ENCODE measurements at regions not wholly inside any gene's neighbourhood (a gene's known extent, or its start where the extent isn't known, plus 50 kb on each side); places are given as distances from the start of the nearest gene placed in this dataset.

GRCh38 chr3:29137601-29138000 lies 143.3 kb upstream of the RBMS3 start:
- Histone ChIP-seq H3K9ac (no peak overlapping the region), H3K4me1 (ENCODE audit: low read depth, poor library complexity, severe bottlenecking) (no peaks in the 10 kb centered on the region), H2AFZ (ENCODE audit: low read depth) (no peak overlapping the region), H3K36me3 (ENCODE audit: insufficient read depth) (no peaks in the 10 kb centered on the region), H3K4me3 (IDR thresholded peaks at IDR 0.05; ENCODE audit: insufficient read depth, low read depth, low read length) (no peak overlapping the region), H4K20me1 (ENCODE audit: insufficient read depth) (no peaks in the 10 kb centered on the region), H3K4me2 (no peak overlapping the region), H3K27me3 (ENCODE audit: insufficient read depth, low read depth) (no peaks in the 10 kb centered on the region), H3K79me2 (ENCODE audit: insufficient read depth, low read depth) (no peaks in the 10 kb centered on the region), H3K27ac (no peak overlapping the region)
- TF ChIP-seq CTCF (conservative IDR thresholded peaks at IDR 0.05; ENCODE audit: low read depth, low read length) = no peak

GRCh38 chr3:29138171-29138570 lies 142.7 kb upstream of the RBMS3 start:
- H3K27me3 ChIP-seq (ENCODE audit: insufficient read depth, low read depth) = no peaks in the 10 kb centered on the region
- H3K9ac ChIP-seq = no peak overlapping the region
- no peaks in the 10 kb centered on the region for H3K79me2 ChIP-seq (ENCODE audit: insufficient read depth, low read depth)
- no peak overlapping the region for H3K4me3 ChIP-seq (IDR thresholded peaks at IDR 0.05; ENCODE audit: insufficient read depth, low read depth, low read length)
- no peak for TF ChIP-seq CTCF (conservative IDR thresholded peaks at IDR 0.05; ENCODE audit: low read depth, low read length)
- no peaks in the 10 kb centered on the region for H3K36me3 ChIP-seq (ENCODE audit: insufficient read depth)
- H3K27ac ChIP-seq = no peak overlapping the region
- no peak overlapping the region for H2AFZ ChIP-seq (ENCODE audit: low read depth)
- no peaks in the 10 kb centered on the region for H4K20me1 ChIP-seq (ENCODE audit: insufficient read depth)
- H3K4me2 ChIP-seq = no peak overlapping the region
- H3K4me1 ChIP-seq (ENCODE audit: low read depth, poor library complexity, severe bottlenecking) = no peaks in the 10 kb centered on the region

- no peaks in the 10 kb centered on the region for H4K20me1 ChIP-seq (ENCODE audit: insufficient read depth)
- no peaks in the 10 kb centered on the region for H3K4me1 ChIP-seq (ENCODE audit: low read depth, poor library complexity, severe bottlenecking)
- H3K4me3 ChIP-seq (IDR thresholded peaks at IDR 0.05; ENCODE audit: insufficient read depth, low read depth, low read length) = no peak overlapping the region
- no peak overlapping the region for H3K27ac ChIP-seq
- no peak overlapping the region for H3K4me2 ChIP-seq
- TF ChIP-seq CTCF (conservative IDR thresholded peaks at IDR 0.05; ENCODE audit: low read depth, low read length) = no peak
- H3K9ac ChIP-seq = no peak overlapping the region
- no peaks in the 10 kb centered on the region for H3K27me3 ChIP-seq (ENCODE audit: insufficient read depth, low read depth)
- no peak overlapping the region for H2AFZ ChIP-seq (ENCODE audit: low read depth)
- no peaks in the 10 kb centered on the region for H3K79me2 ChIP-seq (ENCODE audit: insufficient read depth, low read depth)
- no peaks in the 10 kb centered on the region for H3K36me3 ChIP-seq (ENCODE audit: insufficient read depth)
Measured at GRCh38 chr3:29140666-29141065, 140.2 kb upstream of the RBMS3 start.

- Histone ChIP-seq H3K4me2 (no peak overlapping the region), H2AFZ (ENCODE audit: low read depth) (no peak overlapping the region)
Measured at GRCh38 chr3:29141197-29141917, 139.5 kb upstream of the RBMS3 start.

More at GRCh38 chr3:29141197-29141917, 139.5 kb upstream of the RBMS3 start:
- no peak overlapping the region for H3K4me3 ChIP-seq (IDR thresholded peaks at IDR 0.05; ENCODE audit: insufficient read depth, low read depth, low read length)
- no peaks in the 10 kb centered on the region for H3K79me2 ChIP-seq (ENCODE audit: insufficient read depth, low read depth)
- H3K9ac ChIP-seq = no peak overlapping the region
- H3K36me3 ChIP-seq (ENCODE audit: insufficient read depth) = no peaks in the 10 kb centered on the region
- no peaks in the 10 kb centered on the region for H3K27me3 ChIP-seq (ENCODE audit: insufficient read depth, low read depth)
- H3K27ac ChIP-seq = no peak overlapping the region
- H3K4me1 ChIP-seq (ENCODE audit: low read depth, poor library complexity, severe bottlenecking) = no peaks in the 10 kb centered on the region
- TF ChIP-seq CTCF (conservative IDR thresholded peaks at IDR 0.05; ENCODE audit: low read depth, low read length) = no peak
- no peaks in the 10 kb centered on the region for H4K20me1 ChIP-seq (ENCODE audit: insufficient read depth)
